ENCODE measurements at regions not wholly inside any gene's neighbourhood (a gene's known extent, or its start where the extent isn't known, plus 50 kb on each side); places are given as distances from the start of the nearest gene placed in this dataset.

DNA sequence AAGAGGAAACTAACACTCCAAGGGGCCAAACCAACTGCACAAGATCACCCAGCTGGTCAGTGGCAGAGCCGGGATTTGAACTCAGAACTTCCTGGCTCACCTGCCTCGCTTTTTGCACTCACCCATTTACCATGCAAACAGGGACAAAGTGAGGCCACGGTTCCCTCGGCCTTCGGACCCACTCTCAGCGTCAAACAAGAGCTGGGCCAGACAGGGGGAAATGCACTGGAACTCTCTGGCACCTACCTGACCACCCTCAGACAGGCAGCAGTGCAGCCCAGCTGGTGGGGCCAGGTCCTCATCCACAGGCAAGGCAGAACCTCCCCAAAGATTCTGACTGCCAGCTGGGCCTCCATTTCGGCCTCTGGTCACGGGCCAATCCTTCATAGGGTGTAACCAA is 93.7 kb upstream of the SRSF6 start:
- TF ChIP-seq, protein P1, sequence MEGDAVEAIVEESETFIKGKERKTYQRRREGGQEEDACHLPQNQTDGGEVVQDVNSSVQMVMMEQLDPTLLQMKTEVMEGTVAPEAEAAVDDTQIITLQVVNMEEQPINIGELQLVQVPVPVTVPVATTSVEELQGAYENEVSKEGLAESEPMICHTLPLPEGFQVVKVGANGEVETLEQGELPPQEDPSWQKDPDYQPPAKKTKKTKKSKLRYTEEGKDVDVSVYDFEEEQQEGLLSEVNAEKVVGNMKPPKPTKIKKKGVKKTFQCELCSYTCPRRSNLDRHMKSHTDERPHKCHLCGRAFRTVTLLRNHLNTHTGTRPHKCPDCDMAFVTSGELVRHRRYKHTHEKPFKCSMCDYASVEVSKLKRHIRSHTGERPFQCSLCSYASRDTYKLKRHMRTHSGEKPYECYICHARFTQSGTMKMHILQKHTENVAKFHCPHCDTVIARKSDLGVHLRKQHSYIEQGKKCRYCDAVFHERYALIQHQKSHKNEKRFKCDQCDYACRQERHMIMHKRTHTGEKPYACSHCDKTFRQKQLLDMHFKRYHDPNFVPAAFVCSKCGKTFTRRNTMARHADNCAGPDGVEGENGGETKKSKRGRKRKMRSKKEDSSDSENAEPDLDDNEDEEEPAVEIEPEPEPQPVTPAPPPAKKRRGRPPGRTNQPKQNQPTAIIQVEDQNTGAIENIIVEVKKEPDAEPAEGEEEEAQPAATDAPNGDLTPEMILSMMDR (IDR thresholded peaks at IDR 0.05) = no peak
- TF ChIP-seq POLR2A (IDR thresholded peaks at IDR 0.05) = no peak

All from lower leg skin (tissue), 3 donors.